Stimulated activated CD8-positive, alpha-beta memory T cell treated with anti-CD3 and anti-CD28 coated beads, Interleukin-7, amount 100 ng/mL, for 48 hours (primary cell): ENCODE measurements at regions not wholly inside any gene's neighbourhood (a gene's known extent, or its start where the extent isn't known, plus 50 kb on each side); places are given as distances from the start of the nearest gene placed in this dataset.
"Not testable (repeated sequence)": the region's sequence is repeated elsewhere in the genome, so short reads cannot be mapped to it uniquely, and the experiment has no call there.

Source experiments
- DNase-seq, 2 donors: peaks; one replicate each; pipeline ENCODE4 v3.0.0-alpha.2; 2020; ENCODE audit warnings: low read depth in 1 of 2; ENCODE audit errors: extremely low read depth in 1 of 2

DNA sequence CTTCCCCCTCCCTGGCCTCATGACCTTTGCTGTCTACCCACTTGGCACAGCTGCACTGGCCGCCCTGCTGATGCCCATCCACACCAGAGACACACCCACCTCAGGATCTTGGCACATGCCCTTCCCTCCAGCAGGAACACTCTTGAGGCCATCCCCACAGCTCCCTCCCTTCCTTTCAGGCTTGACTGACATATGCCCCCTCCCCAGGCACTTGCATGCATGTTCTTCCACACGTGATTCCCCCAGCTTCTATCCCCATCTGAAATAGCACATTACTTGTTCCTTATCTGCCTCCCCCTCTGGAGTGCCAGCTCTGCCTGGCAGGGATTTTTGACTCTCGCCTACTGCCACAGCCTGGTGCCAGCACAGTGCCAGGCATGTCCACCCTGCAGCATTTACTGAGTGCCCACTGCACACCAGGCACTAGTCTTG, 98.5 kb upstream of the SLC25A33 start:
- DNase-seq: no peak

DNA sequence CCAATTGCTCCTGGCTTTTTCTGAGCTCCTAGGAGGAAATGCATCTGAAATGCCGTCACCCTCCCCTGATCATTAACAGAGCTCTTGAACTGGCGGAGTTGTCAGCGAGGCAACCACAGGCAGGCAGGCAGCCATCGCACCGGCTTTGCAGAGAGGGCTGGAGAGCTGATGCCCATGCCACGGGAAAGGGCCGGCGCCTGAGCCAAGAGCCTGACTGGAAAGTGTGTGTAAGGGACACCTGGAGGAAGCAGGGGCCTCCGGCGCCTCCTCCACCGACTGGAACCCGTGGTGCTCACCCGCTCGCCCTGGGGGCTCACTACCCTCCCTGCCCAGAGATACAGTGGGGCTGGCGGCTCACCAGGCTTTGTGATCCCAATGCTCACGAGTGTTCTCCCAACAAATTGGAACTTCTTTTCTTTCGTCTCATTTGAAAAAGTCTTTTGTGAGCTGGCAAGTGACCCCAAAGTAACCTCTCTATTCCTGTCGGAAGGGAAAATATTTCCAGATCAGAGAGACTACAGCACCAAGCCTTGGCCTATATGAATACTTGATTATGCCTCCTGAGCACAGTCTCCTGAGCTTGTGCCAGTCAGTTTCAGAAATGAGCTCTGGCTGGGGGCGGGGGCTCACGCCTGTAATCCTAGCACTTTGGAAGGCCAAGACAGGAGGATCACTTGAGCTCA, 97.7 kb upstream of the SLC25A33 start:
- DNase-seq: no peak

DNA sequence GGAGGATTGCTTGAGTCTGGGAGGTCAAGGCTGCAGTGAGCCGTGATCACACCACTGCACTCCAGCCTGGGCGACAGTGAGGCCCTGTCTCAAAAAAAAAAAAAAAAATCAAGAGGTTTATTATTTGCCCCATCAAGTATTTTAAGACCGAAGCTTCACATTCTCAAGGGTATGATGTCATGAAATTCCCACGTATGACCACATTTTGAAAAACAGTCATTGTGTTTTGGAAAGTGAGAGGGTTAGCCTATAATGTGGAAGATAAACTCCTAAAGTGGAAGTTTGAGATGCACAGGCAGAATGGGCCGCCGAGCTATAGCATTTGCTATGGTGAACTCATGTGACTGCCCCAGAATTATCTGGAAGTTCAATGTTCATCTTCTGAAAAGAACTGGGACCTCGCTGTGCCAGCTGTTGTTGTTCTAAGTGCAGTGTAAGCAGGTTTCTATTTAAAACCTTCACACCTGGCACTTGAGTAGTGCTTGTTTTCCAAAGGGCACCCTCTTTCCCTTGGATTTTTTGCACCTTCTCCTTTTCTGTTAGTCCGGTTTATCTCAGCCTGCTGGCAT, 96.9 kb upstream of the SLC25A33 start:
- DNase-seq: no peak

- DNase-seq: no peak
These were observed 96.3 kb upstream of the SLC25A33 start for GRCh38 chr1:9442986-9443385.

- DNase-seq: no peak
These were observed 95.3 kb upstream of the SLC25A33 start for GRCh38 chr1:9443913-9444445.

- no peak for DNase-seq
These were observed 94.7 kb upstream of the SLC25A33 start for GRCh38 chr1:9444532-9444931.

DNA sequence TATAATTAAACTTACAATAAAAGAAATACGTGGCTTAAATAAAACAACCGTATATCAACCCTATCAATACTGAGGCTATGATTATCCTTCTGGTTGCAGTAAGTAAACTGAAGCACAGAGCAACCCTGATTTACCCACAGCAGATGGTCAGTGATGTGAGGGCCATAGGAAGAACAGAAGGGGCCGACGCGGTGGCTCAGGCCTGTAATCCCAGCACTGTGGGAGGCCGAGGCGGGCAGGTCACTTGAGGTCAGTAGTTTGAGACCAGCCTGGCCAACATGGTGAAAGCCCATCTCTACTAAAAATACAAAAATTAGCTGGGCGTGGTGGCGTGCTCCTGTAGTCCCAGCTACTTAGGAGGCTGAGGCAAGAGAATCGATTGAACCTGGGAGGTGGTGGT, 94.2 kb upstream of the SLC25A33 start:
- not testable (repeated sequence) for DNase-seq

GRCh38 chr1:9447215-9447960, 91.9 kb upstream of the SLC25A33 start:
- no peak for DNase-seq

DNA sequence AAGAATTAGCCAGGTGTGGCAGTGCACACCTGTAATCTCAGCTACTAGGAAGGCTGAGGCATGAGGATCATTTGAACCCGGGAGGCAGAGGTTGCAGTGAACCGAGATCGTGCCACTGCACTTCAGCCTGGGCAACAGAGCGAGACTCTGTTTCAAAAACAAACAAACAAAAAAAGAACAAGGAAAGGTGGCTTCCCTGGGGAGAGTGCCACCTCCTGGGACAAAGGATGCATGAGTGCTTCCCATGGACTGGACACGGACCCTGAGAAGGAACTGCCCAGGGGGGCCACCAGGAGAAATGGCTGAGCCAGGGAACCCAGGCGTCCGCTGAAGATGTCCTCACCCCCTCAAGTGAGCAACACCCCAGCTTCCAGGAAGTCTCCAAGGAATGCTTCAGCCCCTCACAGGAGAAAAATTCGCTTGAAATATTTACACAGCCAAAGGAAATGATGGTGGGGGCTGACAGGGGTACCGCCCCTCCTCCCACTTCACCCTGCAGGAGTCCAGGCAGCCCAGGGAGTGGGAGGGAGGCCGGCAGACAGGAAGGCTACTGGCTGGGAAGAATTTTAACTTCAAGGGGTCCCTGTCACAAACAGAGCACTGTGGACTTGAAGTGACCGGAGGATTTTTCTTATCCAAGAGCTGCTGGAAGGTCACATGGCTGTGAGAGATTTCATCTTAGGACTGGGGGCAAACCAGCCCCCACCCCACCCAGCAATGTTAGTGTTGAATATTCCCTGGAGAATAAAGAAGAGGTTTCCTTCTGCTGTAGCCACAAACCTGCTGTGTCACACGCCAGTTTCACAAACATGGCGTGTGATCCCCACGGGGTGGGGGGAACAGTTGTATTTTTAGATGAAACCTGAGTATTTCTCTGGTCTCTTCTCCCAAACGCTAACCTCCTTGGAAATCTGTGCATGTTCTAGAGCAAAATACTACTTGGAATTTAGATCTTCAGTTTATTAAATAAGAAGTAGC, 90.8 kb upstream of the SLC25A33 start:
- DNase-seq: no peak

GRCh38 chr1:9449110-9449627, 90.1 kb upstream of the SLC25A33 start:
- no peak for DNase-seq

DNA sequence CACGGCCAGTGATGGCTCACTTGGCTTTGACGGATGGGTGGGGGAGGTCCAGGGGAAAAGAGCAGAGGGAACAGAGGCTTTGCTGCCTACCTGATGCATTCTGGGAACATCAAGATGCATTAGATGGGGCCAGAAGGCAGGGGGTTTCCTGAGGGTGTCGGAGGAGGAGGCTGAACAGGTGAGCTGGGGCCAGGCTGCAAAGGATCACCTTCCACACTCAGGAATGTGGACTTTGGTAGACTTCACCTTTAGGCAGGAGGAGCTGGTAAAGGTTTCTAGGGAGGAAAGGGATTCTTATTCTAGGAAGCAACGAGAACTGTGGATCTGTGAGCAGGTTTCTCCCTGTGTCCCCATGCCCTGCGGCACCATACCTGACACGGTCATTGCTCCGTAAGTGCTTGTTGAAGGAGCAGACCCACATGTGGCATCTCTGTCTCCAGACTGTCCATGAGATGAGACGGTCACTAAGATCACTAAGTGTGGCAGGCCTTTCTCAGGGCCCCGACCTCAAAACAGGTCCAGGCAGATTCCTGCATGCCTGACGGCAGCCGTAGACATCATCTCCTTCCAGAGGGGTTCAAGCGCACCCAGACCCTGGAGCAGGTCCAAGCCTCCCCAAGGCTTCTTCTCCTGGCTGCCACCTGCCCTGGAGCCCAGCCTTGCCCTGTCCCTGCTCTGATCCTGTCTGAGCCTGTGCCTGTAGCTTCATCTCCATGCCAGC, 89.1 kb upstream of the SLC25A33 start:
- no peak for DNase-seq

GRCh38 chr1:9451081-9451480, 88.2 kb upstream of the SLC25A33 start:
- DNase-seq: no peak

- no peak for DNase-seq
These were observed 86.6 kb upstream of the SLC25A33 start for GRCh38 chr1:9452516-9453140.

DNA sequence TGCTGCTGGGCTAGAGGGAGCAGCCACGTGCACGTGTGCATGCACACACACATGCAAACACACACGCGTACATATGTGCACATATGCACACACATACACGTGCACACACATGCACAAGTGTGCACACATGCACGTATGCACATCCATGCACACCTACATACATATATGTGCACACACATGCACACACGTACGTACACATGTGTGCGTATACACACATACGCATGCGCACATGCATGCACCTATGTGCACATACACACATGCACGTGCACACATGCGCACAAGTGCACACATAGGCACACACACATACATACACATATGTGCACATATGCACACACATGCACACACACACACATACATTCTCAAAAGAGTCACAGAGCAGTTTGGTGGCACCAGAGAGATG, 85.9 kb upstream of the SLC25A33 start:
- DNase-seq: no peak

GRCh38 chr1:9453779-9454418, 85.4 kb upstream of the SLC25A33 start:
- no peak for DNase-seq

GRCh38 chr1:9454494-9455066, 84.7 kb upstream of the SLC25A33 start:
- no peak for DNase-seq

DNA sequence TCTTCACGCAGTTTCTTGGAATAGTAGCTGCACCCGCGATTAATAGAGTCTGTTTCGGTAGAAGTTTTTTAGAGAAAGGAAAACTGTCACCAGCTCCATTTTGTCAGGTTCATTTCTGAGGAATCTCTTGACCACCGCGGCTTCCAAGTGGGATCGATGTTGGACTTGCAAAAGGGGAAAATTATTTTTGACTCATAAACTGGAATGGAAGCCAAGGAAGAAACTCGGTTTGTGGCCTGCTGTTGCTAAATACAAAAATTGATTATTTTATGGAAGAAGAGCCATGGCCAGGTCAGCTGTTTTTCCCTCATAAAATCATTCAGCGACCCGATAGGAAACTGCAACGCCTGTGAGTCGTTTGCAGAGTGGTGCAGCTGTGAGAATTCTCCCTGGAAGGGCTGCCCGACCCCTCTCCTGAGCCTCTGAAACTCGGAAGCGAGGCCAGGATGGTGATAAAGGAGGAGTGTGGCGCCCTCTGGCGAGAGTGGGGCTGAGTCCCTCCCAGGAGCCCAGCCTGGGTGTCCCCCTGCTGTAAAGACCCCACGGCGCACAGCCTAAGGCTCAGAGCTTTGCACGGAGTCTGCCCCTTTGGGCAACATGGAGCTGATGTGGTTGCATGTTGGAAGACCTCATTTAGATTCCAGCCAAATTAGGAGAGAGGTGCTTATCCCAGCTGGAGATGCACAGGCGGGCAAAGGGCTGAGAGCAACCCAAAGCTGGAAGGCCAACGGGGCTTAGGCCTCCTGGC, 83.6 kb upstream of the SLC25A33 start:
- DNase-seq: peak; percentile 32 to 33

DNA sequence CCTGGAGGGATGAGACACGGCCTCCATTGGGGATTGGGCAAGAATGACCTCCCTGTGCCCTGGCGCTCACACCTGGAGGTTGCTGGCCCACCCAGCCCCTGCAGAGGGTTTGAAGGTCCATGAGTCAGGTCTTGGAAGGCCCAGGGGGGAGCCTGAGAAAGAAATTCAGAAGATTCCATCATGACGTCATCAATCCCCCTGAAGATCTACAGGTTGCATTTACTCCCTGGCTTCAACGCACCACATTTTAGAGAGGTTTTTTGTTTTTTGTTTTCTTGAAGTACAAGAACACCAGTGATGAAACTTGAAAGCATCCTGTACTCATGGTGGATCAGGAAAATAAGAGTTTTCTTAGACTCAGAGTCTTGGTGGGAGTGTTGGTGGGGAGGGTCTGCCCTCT, 82.4 kb upstream of the SLC25A33 start:
- no peak for DNase-seq
